ENCODE measurements at regions not wholly inside any gene's neighbourhood (a gene's known extent, or its start where the extent isn't known, plus 50 kb on each side); places are given as distances from the start of the nearest gene placed in this dataset.

DNA sequence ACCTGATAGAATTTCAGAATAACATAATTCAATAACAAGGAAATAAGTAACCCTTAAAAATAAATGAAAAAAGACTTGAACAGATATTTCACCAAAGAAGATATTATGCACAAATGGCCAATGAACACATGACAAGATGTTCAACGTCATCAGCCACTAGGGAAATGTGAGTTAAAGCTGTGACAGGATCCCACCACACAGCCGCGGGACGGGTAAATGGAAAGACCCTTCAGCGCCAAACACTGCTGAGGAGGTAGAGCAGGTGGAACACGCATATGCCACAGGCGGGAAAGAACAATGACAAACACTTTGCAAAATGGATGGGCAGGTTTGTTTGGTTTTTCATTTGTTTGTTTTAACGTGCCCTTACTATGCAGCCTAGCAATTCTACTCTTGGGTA is 86.1 kb upstream of the RNF32 start:
- Histone ChIP-seq H3K4me3 (ENCODE audit: insufficient read depth, low read depth, low read length) (no peak overlapping the region), H3K4me2 (ENCODE audit: low read depth, low read length) (no peak overlapping the region), H4K5ac (ENCODE audit: low read depth, low read length) (no peak overlapping the region), H3K4me1 (ENCODE audit: control insufficient read depth, insufficient read depth, low read length) (no peaks in the 10 kb centered on the region), H4K91ac (ENCODE audit: insufficient read depth, low read depth, low read length) (no peak overlapping the region), H3K18ac (ENCODE audit: low read depth, low read length) (no peak overlapping the region), H3K36me3 (ENCODE audit: control insufficient read depth, insufficient read depth, low read length) (no peaks in the 10 kb centered on the region), H3K9me3 (ENCODE audit: control insufficient read depth, insufficient read depth, low read length) (peaks cover 3% of the 10 kb centered on the region; the same call in 1 of the 2 replicates), H2BK20ac (ENCODE audit: low read depth, low read length) (no peak overlapping the region), H3K4ac (ENCODE audit: low read depth, low read length) (no peak overlapping the region), H4K20me1 (ENCODE audit: insufficient read depth, low read length) (no peaks in the 10 kb centered on the region), H4K8ac (ENCODE audit: low read depth in 2 of 2, low read length in 2 of 2) (no peak overlapping the region), H2BK5ac (ENCODE audit: low read depth, low read length, poor library complexity, severe bottlenecking) (no peak overlapping the region), H3K79me1 (ENCODE audit: low read depth in 1 of 2, low read length in 2 of 2) (no peaks in the 10 kb centered on the region), H3K9me1 (ENCODE audit: insufficient read depth, low read length) (no peaks in the 10 kb centered on the region), H3K27ac (ENCODE audit: insufficient read depth, low read length) (no peak overlapping the region), H2AK5ac (ENCODE audit: low read depth, low read length) (no peak overlapping the region), H3K27me3 (ENCODE audit: control insufficient read depth, insufficient read depth, low read length) (no peaks in the 10 kb centered on the region), H2AFZ (replicated peaks; ENCODE audit: low read length, poor library complexity) (no peak overlapping the region), H2AK9ac (replicated peaks; ENCODE audit: low read depth, low read length, poor library complexity) (no peak overlapping the region), H3K9ac (ENCODE audit: low read depth, low read length) (no peak overlapping the region), H3K23ac (ENCODE audit: low read depth, low read length) (no peak overlapping the region), H3K56ac (ENCODE audit: extremely low read depth, insufficient read depth, low read length) (no peak overlapping the region), H2BK120ac (ENCODE audit: low read depth, low read length) (no peak overlapping the region), H2BK15ac (ENCODE audit: low read depth, low read length) (no peak overlapping the region), H3K14ac (replicated peaks; ENCODE audit: low read depth, low read length) (no peak overlapping the region)
- TF ChIP-seq FOS (IDR thresholded peaks at IDR 0.05; ENCODE audit: low read depth, low read length) (no peak), RAD21 (IDR thresholded peaks at IDR 0.05; ENCODE audit: low read length) (no peak), SMC3 (IDR thresholded peaks at IDR 0.05; ENCODE audit: low read depth, low read length) (no peak), MXI1 (IDR thresholded peaks at IDR 0.05; ENCODE audit: borderline replicate concordance, low read depth, low read length) (no peak), MAFK (IDR thresholded peaks at IDR 0.05; ENCODE audit: low read depth, low read length) (no peak), RFX5 (IDR thresholded peaks at IDR 0.05; ENCODE audit: low read depth, low read length) (no peak), CHD1 (IDR thresholded peaks at IDR 0.05; ENCODE audit: low read depth, low read length) (no peak), POLR2A (IDR thresholded peaks at IDR 0.05; ENCODE audit: low read depth, low read length) (no peak), BHLHE40 (IDR thresholded peaks at IDR 0.05; ENCODE audit: low read depth, low read length) (no peak), RCOR1 (IDR thresholded peaks at IDR 0.05; ENCODE audit: insufficient replicate concordance, low read length) (no peak), MAZ (IDR thresholded peaks at IDR 0.05; ENCODE audit: borderline replicate concordance, low read depth, low read length) (no peak), NFE2L2 (IDR thresholded peaks at IDR 0.05; ENCODE audit: low read depth, low read length) (no peak)
- TF ChIP-seq, protein P1, sequence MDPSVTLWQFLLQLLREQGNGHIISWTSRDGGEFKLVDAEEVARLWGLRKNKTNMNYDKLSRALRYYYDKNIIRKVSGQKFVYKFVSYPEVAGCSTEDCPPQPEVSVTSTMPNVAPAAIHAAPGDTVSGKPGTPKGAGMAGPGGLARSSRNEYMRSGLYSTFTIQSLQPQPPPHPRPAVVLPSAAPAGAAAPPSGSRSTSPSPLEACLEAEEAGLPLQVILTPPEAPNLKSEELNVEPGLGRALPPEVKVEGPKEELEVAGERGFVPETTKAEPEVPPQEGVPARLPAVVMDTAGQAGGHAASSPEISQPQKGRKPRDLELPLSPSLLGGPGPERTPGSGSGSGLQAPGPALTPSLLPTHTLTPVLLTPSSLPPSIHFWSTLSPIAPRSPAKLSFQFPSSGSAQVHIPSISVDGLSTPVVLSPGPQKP (IDR thresholded peaks at IDR 0.05; ENCODE audit: borderline replicate concordance, low read depth, low read length), result no peak
- TF ChIP-seq, protein P2, sequence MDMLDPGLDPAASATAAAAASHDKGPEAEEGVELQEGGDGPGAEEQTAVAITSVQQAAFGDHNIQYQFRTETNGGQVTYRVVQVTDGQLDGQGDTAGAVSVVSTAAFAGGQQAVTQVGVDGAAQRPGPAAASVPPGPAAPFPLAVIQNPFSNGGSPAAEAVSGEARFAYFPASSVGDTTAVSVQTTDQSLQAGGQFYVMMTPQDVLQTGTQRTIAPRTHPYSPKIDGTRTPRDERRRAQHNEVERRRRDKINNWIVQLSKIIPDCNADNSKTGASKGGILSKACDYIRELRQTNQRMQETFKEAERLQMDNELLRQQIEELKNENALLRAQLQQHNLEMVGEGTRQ (IDR thresholded peaks at IDR 0.05; ENCODE audit: low read depth, low read length), result no peak
- TF ChIP-seq, protein P3, sequence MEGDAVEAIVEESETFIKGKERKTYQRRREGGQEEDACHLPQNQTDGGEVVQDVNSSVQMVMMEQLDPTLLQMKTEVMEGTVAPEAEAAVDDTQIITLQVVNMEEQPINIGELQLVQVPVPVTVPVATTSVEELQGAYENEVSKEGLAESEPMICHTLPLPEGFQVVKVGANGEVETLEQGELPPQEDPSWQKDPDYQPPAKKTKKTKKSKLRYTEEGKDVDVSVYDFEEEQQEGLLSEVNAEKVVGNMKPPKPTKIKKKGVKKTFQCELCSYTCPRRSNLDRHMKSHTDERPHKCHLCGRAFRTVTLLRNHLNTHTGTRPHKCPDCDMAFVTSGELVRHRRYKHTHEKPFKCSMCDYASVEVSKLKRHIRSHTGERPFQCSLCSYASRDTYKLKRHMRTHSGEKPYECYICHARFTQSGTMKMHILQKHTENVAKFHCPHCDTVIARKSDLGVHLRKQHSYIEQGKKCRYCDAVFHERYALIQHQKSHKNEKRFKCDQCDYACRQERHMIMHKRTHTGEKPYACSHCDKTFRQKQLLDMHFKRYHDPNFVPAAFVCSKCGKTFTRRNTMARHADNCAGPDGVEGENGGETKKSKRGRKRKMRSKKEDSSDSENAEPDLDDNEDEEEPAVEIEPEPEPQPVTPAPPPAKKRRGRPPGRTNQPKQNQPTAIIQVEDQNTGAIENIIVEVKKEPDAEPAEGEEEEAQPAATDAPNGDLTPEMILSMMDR (conservative IDR thresholded peaks at IDR 0.05; ENCODE audit: low read depth, low read length), result no peak
- no peak for DNase-seq
- ChIA-PET POLR2A (ENCODE audit: unreplicated experiment) (no interaction called here), CTCF (no interaction called here)
- ATAC-seq (ENCODE audit: low read depth), result no peak
- dilution Hi-C loops (cut with HindIII; ENCODE audit: low sequenced_read_pairs, unreplicated experiment), result no loop called here
- in situ Hi-C loops (cut with MboI; ENCODE audit: low sequenced_read_pairs), result no loop called here
- intact Hi-C loops (cut with micrococcal nuclease), result no loop called here
- WGBS, 2 experiments (ENCODE audit: extremely low coverage in 2 of 2, insufficient read length in 1 of 2), result no CpG with 5 or more reads among the region's 8 CpGs
- no TSS peak for BruUV-seq (replicated peaks)
